IMR-90 (cell line): ENCODE measurements at regions not wholly inside any gene's neighbourhood (a gene's known extent, or its start where the extent isn't known, plus 50 kb on each side); places are given as distances from the start of the nearest gene placed in this dataset.

Experiments used
- ATAC-seq: fragments of 200-7000 bp; cut with Tn5 transposase; 2 replicates; pipeline ENCODE4 v1.9.1; 2020; ENCODE audit warnings: low read depth, mild to moderate bottlenecking, moderate library complexity
- BruUV-seq: library from RNA; stranded (reverse); fragments of 400-500 nt; replicated peaks from 2 replicates; lab custom pipeline; 2021; lab: Mats Ljungman, UMichigan
- CTCF ChIA-PET: fragments of 300-600 bp; formaldehyde crosslinking; extraction: SDS; loops from one replicate; lab custom pipeline; 2021; ENCODE audit warnings: antibody characterized with exemption; lab: Yijun Ruan, JAX
- POLR2A ChIA-PET: fragments of 300-600 bp; sonication (Branson Sonifier 250); formaldehyde crosslinking; loops from one replicate; lab custom pipeline; 2022; ENCODE audit warnings: antibody characterized with exemption; ENCODE audit not compliant: unreplicated experiment; lab: Charles Lee
- DNase-seq: peaks from one replicate; pipeline ENCODE4 v3.0.0; 2013
- H2AFZ ChIP-seq: replicated peaks from 2 replicates; pipeline ENCODE3; 2013; ENCODE audit warnings: low read length, mild to moderate bottlenecking; ENCODE audit not compliant: poor library complexity
- H2AK5ac ChIP-seq: 2 replicates; pipeline ENCODE4 v1.6.1; 2013; ENCODE audit warnings: low read depth, low read length, inconsistent platforms
- H2AK9ac ChIP-seq: replicated peaks from 2 replicates; pipeline ENCODE3; 2013; ENCODE audit warnings: mild to moderate bottlenecking, low read depth, low read length, moderate library complexity; ENCODE audit not compliant: poor library complexity
- H2BK120ac ChIP-seq: 2 replicates; pipeline ENCODE4 v1.6.1; 2013; ENCODE audit warnings: low read depth, low read length, inconsistent platforms
- H2BK15ac ChIP-seq: 3 replicates; pipeline ENCODE4 v1.6.1; 2013; ENCODE audit warnings: low read depth, low read length, inconsistent platforms
- H2BK20ac ChIP-seq: 2 replicates; pipeline ENCODE4 v1.6.1; 2013; ENCODE audit warnings: low read depth, mild to moderate bottlenecking, inconsistent platforms, low read length, moderate library complexity
- H2BK5ac ChIP-seq: 2 replicates; pipeline ENCODE4 v1.6.1; 2013; ENCODE audit warnings: mild to moderate bottlenecking, low read depth, low read length, inconsistent platforms; ENCODE audit not compliant: poor library complexity, severe bottlenecking
- H3K14ac ChIP-seq: replicated peaks from 2 replicates; pipeline ENCODE4 v1.6.1; 2013; ENCODE audit warnings: low read depth, low read length, inconsistent platforms
- H3K18ac ChIP-seq: 2 replicates; pipeline ENCODE4 v1.6.1; 2013; ENCODE audit warnings: low read depth, low read length, control low read depth
- H3K23ac ChIP-seq: 2 replicates; pipeline ENCODE4 v1.6.1; 2013; ENCODE audit warnings: low read depth, low read length, inconsistent platforms
- H3K27ac ChIP-seq: 2 replicates; pipeline ENCODE4 v1.5.1; 2013; ENCODE audit warnings: mild to moderate bottlenecking, control low read depth, low read length; ENCODE audit not compliant: insufficient read depth
- H3K27me3 ChIP-seq: 2 replicates; pipeline ENCODE4 v1.6.1; 2013; ENCODE audit warnings: low read length; ENCODE audit not compliant: control insufficient read depth, insufficient read depth
- H3K36me3 ChIP-seq: 2 replicates; pipeline ENCODE4 v1.6.1; 2013; ENCODE audit warnings: low read length, mixed read lengths; ENCODE audit not compliant: control insufficient read depth, insufficient read depth
- H3K4ac ChIP-seq: 2 replicates; pipeline ENCODE4 v1.6.1; 2013; ENCODE audit warnings: low read depth, low read length, inconsistent platforms
- H3K4me1 ChIP-seq: 2 replicates; pipeline ENCODE4 v1.6.1; 2013; ENCODE audit warnings: low read length, mixed read lengths; ENCODE audit not compliant: control insufficient read depth, insufficient read depth
- H3K4me2 ChIP-seq: 2 replicates; pipeline ENCODE4 v1.6.1; 2013; ENCODE audit warnings: low read depth, mild to moderate bottlenecking, control low read depth, low read length, moderate library complexity
- H3K4me3 ChIP-seq: 2 replicates; pipeline ENCODE4 v1.5.1; 2013; ENCODE audit warnings: low read depth, mild to moderate bottlenecking, control low read depth, low read length, moderate library complexity; ENCODE audit not compliant: insufficient read depth
- H3K56ac ChIP-seq: 2 replicates; pipeline ENCODE4 v1.6.1; 2013; ENCODE audit warnings: low read length, inconsistent platforms; ENCODE audit not compliant: insufficient read depth; ENCODE audit errors: extremely low read depth
- H3K79me1 ChIP-seq, 2 experiments: 2 replicates each; pipeline ENCODE4 v1.6.1; 2013; ENCODE audit warnings: low read length in 2 of 2, inconsistent platforms in 1 of 2, low read depth in 1 of 2
- H3K9ac ChIP-seq: 2 replicates; pipeline ENCODE4 v1.6.1; 2013; ENCODE audit warnings: low read depth, low read length, control low read depth
- H3K9me1 ChIP-seq: 2 replicates; pipeline ENCODE4 v1.6.1; 2013; ENCODE audit warnings: low read length, inconsistent platforms; ENCODE audit not compliant: insufficient read depth
- H3K9me3 ChIP-seq: 2 replicates; pipeline ENCODE4 v1.6.1; 2013; ENCODE audit warnings: low read length; ENCODE audit not compliant: control insufficient read depth, insufficient read depth
- H4K20me1 ChIP-seq: 2 replicates; pipeline ENCODE4 v1.6.1; 2013; ENCODE audit warnings: low read length, inconsistent platforms; ENCODE audit not compliant: insufficient read depth
- H4K5ac ChIP-seq: 2 replicates; pipeline ENCODE4 v1.6.1; 2013; ENCODE audit warnings: mild to moderate bottlenecking, low read depth, low read length, control low read depth
- H4K8ac ChIP-seq, 2 experiments: 2 replicates each; pipeline ENCODE4 v1.6.1; 2013; ENCODE audit warnings: low read depth in 2 of 2, low read length in 2 of 2, control low read depth in 1 of 2, inconsistent platforms in 1 of 2
- H4K91ac ChIP-seq: 2 replicates; pipeline ENCODE4 v1.6.1; 2013; ENCODE audit warnings: low read depth, low read length, inconsistent platforms; ENCODE audit not compliant: insufficient read depth
- BHLHE40 ChIP-seq: fragments of 150-350 bp; IDR thresholded peaks from 2 replicates; pipeline ENCODE4 v1.6.1; 2016; ENCODE audit warnings: mild to moderate bottlenecking, low read depth, low read length
- CHD1 ChIP-seq: IDR thresholded peaks from 2 replicates; pipeline ENCODE4 v1.6.1; 2012; ENCODE audit warnings: low read depth, low read length, improper control_type of control experiment
- CTCF ChIP-seq: conservative IDR thresholded peaks from 2 replicates; pipeline ENCODE4 v1.5.1; 2012; ENCODE audit warnings: mild to moderate bottlenecking, low read depth, low read length, improper control_type of control experiment
- ELK1 ChIP-seq: fragments of 150-350 bp; IDR thresholded peaks from 2 replicates; pipeline ENCODE4 v1.6.1; 2016; ENCODE audit warnings: low read depth, mild to moderate bottlenecking, low read length, moderate library complexity, borderline replicate concordance
- FOS ChIP-seq: fragments of 150-350 bp; IDR thresholded peaks from 2 replicates; pipeline ENCODE4 v1.6.1; 2016; ENCODE audit warnings: low read depth, low read length
- MAFK ChIP-seq: IDR thresholded peaks from 2 replicates; pipeline ENCODE4 v1.6.1; 2012; ENCODE audit warnings: low read depth, low read length, improper control_type of control experiment
- MAZ ChIP-seq: IDR thresholded peaks from 2 replicates; pipeline ENCODE4 v1.6.1; 2012; ENCODE audit warnings: low read depth, mild to moderate bottlenecking, low read length, improper control_type of control experiment, moderate library complexity, borderline replicate concordance
- MXI1 ChIP-seq: IDR thresholded peaks from 2 replicates; pipeline ENCODE4 v1.6.1; 2012; ENCODE audit warnings: low read depth, mild to moderate bottlenecking, low read length, moderate library complexity, borderline replicate concordance
- POLR2A ChIP-seq: IDR thresholded peaks from 2 replicates; pipeline ENCODE4 v1.6.1; 2012; ENCODE audit warnings: mild to moderate bottlenecking, low read depth, low read length
- RAD21 ChIP-seq: IDR thresholded peaks from 2 replicates; pipeline ENCODE4 v1.6.1; 2012; ENCODE audit warnings: low read length, improper control_type of control experiment
- RCOR1 ChIP-seq: IDR thresholded peaks from 2 replicates; pipeline ENCODE4 v1.6.1; 2012; ENCODE audit warnings: mild to moderate bottlenecking, low read length, improper control_type of control experiment; ENCODE audit not compliant: insufficient replicate concordance
- RFX5 ChIP-seq: IDR thresholded peaks from 2 replicates; pipeline ENCODE4 v1.8.0; 2012; ENCODE audit warnings: low read depth, mild to moderate bottlenecking, low read length, moderate library complexity
- USF2 ChIP-seq: fragments of 150-350 bp; IDR thresholded peaks from 2 replicates; pipeline ENCODE4 v1.6.1; 2017; ENCODE audit warnings: mild to moderate bottlenecking, antibody characterized with exemption, low read length, low read depth
- WGBS, 2 experiments: methylation state at CpG; one replicate each; pipeline versions ENCODE4 v1.1.5 to v1.1.7; 2013; ENCODE audit warnings: missing lambda C conversion rate in 2 of 2; ENCODE audit not compliant: insufficient read length in 1 of 2; ENCODE audit errors: extremely low coverage in 2 of 2; 5-methylcytosine and 5-hydroxymethylcytosine counted together
- dilution Hi-C: fragments of 300-500 bp; cut with HindIII; formaldehyde crosslinking; loops from one replicate; pipeline ENCODE4 v1.14.3; 2018; ENCODE audit warnings: low sequenced_read_pairs; ENCODE audit not compliant: unreplicated experiment
- in situ Hi-C: fragments of 300-500 bp; cut with MboI; formaldehyde crosslinking; loops from 3 replicates; pipeline ENCODE4 v1.14.3; 2019; ENCODE audit warnings: low sequenced_read_pairs, inconsistent platforms, mixed read lengths
- intact Hi-C: fragments of 100-400 bp; cut with micrococcal nuclease; formaldehyde crosslinking; loops from 2 replicates; pipeline ENCODE4 v1.10.0; 2022

- Histone ChIP-seq H3K14ac (no peak overlapping the region), H3K56ac (no peak overlapping the region), H3K36me3 (no peaks in the 10 kb centered on the region), H3K9ac (no peak overlapping the region), H3K23ac (no peak overlapping the region), H3K27me3 (no peaks in the 10 kb centered on the region), H3K9me3 (peaks cover 6% of the 10 kb centered on the region; the same call in 1 of the 2 replicates), H3K9me1 (no peaks in the 10 kb centered on the region), H2BK15ac (no peak overlapping the region), H3K18ac (no peak overlapping the region), H2AFZ (no peak overlapping the region), H3K27ac (no peak overlapping the region), H4K20me1 (no peaks in the 10 kb centered on the region), H2BK5ac (no peak overlapping the region), H2BK120ac (no peak overlapping the region), H4K8ac (no peak overlapping the region), H4K5ac (no peak overlapping the region), H3K4me1 (no peaks in the 10 kb centered on the region), H2BK20ac (no peak overlapping the region), H3K4me2 (no peak overlapping the region), H4K91ac (no peak overlapping the region), H2AK9ac (no peak overlapping the region), H3K4ac (no peak overlapping the region), H3K4me3 (no peak overlapping the region), H3K79me1 (no peaks in the 10 kb centered on the region), H2AK5ac (no peak overlapping the region)
- TF ChIP-seq BHLHE40 (no peak), CTCF (no peak), RCOR1 (no peak), CHD1 (no peak), RFX5 (no peak), ELK1 (no peak), MAZ (no peak), MAFK (no peak), FOS (no peak), MXI1 (no peak), POLR2A (no peak), RAD21 (no peak), USF2 (no peak)
- DNase-seq (no peak), ATAC-seq (no peak)
- CTCF ChIA-PET, result no interaction called here
- dilution Hi-C loops, result no loop called here
- intact Hi-C loops, result no loop called here
- POLR2A ChIA-PET, result no interaction called here
- no TSS peak for BruUV-seq
- in situ Hi-C loops, result no loop called here
- WGBS, 2 experiments, result no CpG with 5 or more reads among the region's 4 CpGs
These were observed 424.9 kb downstream of the PCDH17 start for GRCh38 chr13:58056426-58056825.
